T-helper 1 cell (primary cell): ENCODE measurements at regions not wholly inside any gene's neighbourhood (a gene's known extent, or its start where the extent isn't known, plus 50 kb on each side); places are given as distances from the start of the nearest gene placed in this dataset.

Source experiments
- DNase-seq, 5 donors: peaks; one replicate each; pipeline ENCODE4 v3.0.0-alpha.2; 2012 to 2020

DNA sequence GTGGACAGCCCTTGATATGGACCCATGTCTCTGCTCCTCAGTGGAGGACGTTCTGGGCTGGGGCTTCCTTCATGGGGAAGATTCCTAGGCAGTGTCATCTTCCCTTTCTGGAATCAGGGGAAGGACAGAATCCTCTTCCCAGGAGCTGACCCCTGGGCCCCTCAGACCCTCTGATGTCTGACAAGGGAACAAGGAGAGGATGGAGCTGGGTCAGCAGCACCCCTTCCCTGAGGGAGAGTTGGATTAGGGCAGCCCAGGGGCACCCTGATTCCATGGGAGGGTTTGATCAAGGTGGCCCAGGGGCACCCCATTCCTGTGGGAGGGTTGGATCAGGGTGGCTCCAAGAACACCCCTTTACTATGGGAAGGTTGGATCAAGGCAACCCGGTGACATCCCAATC lies 86.5 kb downstream of the ACKR3 start:
- no peak for DNase-seq

DNA sequence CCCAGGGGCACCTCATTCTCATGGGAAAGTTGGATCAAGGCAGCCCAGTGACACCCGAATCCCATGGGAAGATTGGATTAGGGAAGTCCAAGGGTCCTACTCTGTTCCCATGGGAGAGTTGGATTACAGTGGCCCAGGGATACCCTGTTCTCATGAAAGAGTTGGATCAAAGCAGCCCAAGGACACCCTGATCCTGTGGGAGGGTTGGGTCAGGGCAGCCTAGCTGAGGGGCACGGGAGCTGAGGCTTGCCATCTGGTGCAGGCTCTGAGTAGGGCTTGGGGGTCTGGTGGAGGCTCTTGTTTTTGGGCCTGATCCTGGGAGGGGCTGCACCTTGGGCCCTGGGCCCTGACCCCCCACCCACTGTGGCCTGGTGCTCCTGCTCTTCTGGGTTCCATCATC lies 87.1 kb downstream of the ACKR3 start:
- DNase-seq, result no peak

DNA sequence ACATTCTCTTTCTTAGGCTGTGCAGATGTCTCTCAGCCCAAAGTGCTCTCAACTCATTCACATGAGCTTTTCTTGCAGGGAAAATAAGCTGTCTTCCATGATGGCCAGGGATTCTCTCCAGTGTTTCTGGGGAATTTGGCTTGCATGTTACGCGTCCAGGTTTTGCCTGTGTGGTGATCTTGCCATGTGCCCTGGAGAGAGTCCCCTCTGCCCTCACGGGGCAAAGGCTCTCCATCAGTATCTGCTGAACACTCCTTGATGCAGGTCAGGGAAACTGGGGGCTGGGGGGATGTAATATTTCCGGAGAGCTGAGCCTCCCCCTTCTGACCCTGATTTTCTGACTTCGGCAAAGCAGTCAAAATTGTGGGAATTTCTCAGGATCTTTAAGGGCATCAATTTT lies 87.6 kb downstream of the ACKR3 start:
- no peak for DNase-seq

DNA sequence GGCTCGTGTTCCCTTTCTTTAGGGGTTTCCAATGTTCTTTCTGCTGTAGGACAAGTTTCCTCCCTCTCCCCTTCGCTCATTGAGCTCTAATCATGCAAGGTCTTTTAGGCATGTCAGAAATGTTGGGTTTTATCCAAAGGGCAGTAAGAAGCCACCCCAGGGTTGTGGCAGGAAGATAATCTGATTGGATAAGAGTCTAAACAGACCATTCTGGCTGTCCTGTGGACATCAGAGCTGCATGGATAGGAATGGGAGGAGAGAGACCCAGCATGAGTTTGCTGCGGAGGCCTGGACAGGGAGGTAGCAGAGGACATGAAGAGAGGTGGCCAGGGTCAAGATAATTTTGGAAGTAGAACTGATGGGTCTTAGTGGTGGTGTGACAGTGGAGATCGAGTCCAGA lies 88.2 kb downstream of the ACKR3 start:
- DNase-seq, result no peak

DNA sequence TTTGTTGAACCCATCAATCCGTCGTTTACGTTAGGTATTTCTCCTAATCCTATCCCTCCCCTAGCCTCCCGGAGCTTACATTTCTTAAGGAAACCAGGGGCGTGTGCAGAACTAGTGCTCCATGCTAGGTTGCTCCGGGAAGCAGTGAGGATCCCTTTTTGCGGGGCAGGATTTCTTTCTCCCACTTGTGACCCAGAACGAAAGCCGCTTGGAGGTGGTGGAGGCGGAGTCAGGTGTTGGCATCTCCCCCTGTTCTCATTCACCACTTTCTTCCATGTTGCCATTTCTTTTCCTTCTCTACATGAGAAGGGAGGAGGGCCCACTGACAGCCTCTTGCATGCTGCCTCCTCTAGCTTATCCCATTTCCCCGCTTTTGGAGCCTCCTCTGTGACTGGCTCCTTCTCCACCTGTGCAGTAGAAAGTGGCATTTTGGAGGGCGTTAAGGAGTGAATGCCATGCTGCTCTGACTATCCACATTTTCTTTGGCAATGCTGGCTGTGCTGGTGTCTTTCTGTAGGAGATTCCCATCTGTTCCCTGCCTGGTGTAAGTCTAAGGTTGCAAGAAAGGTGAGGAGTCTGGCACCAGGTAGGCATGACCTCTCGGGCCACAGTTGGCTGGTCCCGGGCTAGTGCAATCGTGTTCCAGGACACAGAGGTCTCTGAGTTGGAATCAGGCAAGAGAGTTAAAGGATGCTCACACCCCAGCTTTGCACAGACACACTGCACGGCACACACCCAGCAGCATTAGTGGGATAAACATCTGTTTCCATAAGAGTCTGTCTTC lies 89.5 kb downstream of the ACKR3 start:
- no peak for DNase-seq

DNA sequence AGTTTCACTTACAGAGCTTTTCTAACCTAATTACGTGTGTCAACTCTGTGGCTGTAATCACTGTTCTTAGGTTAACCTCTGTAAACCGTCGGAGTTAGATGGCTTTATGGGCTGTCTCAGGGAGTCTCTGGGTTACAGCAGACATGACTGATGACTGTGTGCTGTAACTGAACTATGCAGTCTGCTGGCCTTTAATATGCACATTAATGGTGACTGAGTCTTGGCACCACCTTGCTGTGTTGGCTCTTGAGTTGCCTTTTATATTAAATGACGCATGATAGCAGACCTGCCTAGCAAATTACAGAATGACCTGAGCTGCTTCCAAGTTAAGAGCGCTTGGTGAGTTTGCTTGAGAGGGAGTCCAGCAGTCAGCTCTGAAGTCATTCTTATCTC lies 90.1 kb downstream of the ACKR3 start:
- no peak for DNase-seq

DNA sequence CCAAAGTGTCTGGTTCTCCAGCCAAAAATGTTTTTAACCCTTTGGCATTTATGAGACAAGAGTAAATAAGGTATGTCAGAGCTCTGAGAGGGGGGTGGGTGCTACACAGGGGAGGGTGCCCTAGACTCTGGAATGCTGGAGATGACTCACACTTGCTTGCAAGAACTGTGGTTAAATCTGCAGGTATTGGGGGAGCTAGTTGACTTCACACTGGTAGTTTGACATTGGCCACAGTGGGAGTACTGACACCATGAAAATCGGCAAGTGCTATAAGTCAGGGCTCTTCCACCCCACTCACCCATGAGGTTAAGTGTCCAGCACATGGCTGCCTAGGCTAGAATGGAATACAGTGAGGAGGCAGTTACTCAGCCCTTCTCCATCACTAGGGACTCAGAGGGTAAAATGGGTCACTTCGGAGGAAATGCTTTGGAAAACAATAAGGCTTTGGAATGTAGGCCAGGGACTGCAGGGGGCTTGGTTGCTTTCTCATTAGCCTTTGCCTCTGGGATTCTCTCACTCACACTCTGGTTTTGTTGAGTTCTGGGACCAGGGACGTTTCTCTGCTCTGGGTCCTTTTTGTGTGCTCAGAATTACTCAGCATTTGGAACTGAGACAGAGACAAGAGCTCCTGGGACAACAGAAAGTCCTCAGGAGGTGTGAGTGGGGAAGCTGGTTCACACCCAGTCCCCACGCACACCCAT lies 91.6 kb downstream of the ACKR3 start:
- no peak for DNase-seq

DNA sequence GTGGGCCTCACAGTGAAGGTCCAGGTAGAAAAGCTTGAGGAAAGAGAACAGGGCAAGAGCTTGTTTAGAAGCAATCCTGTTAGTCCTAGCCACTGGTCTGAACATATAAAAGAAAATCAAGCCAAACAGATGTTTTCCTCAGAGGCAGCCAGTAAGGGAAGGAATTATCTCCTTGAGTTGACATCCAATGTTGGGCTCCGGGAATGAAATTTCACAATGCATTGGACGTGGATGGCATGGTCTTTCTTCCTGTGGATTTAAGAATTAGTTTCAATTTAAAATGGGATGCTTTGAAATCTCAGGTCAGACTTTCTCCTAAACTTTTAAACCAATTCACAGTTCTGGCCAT lies 92.1 kb downstream of the ACKR3 start:
- no peak for DNase-seq

DNA sequence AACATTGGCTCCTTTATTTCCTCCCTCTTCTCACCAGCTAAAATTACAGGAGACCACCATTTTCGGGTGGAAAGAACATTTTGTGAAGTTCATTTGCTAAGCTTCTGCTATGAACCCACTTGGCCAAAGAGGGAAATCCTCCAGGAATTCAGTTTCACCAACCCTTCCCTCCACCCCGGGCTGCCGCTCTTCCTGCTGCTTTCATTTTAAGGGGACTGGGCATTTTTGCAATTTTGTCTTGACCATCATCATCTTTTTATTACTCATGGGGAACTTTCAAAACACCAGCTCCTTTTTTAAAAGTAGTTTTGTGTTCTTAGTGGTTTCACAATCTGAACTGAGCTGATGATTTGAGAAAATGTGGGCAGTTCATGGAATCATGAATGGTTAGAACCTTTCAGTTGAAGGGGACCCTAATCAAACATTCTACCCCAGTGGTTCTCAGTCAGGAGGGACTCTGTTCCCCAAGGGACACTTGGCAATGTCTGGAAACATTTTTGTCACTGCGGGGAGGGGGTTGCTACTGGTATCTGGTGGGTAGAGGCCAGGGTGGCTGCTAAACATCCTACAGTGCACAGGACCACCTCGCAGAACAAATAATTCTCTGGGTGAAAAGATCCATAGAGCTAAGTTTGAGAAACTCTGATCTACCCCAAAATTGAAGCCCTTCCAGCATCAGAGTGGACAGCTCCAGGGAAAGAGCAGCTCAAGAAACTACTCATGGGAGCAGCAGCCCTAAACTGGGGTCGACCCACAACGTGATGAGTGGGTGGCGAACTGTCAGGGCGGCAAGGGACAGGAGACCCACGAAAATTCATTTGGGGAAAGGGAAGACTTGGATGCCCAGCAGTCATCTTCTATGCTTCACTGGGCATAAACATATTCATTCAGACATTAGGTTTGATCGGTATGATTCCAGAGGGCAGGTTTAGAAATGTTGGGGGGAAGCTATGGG lies 92.9 kb downstream of the ACKR3 start:
- DNase-seq, result no peak

DNA sequence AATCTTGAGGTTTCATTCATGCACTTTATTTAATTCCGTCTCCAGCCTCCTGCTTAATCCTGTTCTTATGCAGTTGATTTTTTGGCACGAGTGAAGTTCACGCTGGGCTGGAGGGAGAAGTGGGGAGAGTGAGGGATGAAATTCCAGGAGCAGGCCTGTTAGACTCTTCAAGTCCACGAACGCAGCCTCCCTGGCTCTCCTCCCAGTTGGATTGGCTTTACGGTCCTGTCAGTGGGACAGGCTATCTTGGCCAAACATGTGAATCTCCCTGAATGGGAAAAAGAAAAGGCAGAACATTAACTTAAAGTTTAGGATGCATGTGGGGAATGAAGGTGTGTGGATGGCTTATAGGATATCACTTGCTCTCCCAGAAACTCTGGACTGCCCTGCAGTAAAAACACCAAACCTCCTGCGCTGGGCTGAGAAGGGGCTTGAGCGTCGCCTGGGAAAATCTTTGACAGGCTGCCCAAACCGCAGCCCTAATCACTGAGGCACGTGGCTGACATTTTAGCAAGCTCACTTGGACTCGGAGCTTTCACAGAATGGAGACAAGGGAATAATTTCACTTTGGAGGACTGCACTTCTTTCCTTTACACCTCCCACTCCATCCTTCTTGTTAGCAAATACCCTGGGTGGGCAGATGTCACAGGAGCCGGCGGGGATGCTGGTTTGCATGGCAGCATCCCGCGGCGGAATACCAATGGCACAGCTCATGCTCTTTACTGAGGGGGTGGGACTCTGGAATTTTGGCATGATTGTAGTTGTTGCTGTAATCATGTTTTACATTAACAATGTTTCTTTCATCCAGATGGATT lies 93.9 kb downstream of the ACKR3 start:
- DNase-seq, result no peak

DNA sequence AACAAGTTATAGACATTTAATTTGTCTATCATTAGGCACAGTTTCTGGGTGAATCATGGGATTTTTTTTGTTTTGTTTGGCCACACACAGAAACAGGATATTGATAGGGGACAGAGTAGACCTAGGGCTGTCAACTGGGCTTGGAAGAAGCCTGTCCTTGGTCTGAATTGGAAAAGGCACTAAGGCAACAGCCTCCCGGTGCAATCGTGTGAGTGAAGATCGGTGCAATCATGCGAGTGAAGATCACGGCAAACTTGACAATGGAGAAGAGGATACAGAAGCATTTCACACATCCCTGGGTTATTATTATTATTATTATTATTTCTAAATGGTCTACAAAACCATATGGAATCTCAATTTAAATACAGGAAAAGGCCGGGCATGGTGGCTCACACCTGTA lies 94.5 kb downstream of the ACKR3 start:
- no peak for DNase-seq

DNA sequence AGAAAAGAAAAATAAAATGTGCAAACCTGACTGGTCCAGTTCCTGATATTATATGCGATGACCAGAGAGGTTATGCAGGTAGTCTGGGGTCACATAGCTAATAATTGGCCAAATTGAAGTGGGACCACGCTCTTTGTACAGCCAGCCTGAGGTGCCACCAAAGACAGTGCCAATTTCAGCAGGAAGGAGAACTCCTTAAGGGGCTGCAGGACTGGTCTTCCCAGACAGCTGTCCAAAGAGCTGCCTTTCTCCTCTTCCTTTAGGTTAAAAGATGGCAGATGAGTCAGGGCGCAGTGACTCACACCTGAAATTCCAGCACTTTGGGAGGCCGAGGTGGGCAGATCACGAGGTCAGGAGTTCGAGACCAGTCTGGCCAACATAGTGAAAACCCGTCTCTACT lies 95.5 kb downstream of the ACKR3 start:
- no peak for DNase-seq

DNA sequence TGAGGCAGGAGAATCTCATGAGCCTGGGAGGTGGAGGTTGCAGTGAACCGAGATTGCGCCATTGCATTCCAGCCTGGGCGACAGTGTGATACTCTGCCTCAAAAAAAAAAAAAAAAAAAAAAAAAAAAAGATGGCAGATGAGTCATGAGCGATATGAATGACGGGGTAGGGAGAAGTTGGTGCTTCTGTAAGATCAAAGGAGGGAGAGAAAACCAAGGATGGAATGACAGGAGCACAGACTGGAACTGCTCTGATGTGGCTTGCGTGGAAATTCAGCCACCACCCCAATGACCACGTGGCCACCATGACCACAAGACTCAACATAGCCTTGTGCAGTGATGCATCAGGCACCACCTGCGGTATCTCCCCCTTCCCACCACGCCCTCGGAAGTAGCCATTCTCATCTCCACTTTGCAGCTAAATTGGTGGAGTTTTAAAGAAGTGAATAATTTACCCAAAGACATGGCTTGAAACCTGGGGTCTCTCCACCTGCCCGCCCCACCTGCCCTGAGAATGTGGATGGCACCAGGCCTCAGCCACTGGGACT lies 96.0 kb downstream of the ACKR3 start:
- DNase-seq, result no peak

DNA sequence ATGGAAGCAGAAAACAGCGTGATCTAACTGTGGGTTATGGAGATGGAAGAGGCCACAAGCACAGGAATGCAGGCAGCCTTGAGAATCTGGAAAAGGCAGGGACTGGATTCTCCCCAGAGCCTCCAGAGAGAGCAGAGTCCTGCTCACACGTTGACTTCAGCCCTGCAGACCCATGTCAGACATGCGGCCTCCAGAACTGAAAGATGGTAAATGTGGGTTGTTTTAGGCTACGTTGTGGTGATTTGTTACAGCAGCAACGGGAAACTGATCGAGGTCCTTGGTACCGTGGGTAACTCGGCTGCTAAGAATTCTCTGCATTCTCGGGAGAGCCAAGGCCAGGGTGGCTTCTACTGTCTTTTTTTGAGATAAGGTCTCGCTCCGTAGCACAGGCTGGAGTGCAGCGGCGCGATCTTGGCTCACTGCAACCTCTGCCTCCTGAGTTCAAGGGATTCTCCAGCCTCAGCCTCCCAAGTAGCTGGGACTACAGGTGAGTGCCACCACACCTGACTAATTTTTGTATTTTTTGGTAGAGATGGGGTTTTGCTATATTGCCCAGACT lies 97.1 kb downstream of the ACKR3 start:
- no peak for DNase-seq

DNA sequence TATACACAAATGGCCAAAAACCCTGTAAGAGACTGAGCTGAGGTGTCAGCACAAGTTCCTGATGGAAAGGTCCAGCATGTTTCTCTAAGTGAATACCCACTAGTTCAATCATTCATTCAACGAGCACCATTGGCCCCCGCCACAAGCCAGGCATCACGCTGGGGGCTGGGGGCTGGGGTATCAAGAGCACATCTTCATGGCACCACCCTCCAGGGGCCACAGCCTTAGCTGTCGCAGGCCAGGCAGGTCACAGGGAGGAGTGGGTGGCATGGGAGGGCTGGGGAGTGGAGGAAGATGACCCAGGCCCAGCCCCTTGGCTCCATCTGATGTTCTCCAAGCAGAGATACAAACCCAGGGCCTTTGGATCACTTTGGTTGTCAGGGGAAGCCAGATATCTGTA lies 97.9 kb downstream of the ACKR3 start:
- no peak for DNase-seq

DNA sequence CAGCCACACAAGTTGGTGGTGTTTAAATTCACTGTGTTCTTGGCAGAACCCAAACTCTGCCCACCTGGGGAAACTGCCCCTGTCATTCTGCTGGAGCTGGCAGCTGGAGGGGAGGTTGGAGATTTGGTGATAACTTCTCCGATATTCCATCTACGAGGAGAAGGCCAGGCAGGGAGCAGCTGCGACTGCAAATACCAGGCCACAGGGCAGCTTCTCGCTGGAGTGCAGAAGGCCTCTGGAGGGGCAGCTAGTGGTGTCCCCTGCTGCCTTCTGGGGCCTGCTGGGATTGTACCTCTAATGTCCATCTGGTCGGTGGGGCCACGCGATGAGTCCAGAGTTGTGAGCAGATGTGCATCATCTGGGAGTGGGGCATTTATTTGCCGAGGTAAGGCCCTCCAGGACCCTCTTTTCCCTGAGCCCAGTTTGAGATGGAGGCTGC lies 98.9 kb downstream of the ACKR3 start:
- DNase-seq, result no peak

DNA sequence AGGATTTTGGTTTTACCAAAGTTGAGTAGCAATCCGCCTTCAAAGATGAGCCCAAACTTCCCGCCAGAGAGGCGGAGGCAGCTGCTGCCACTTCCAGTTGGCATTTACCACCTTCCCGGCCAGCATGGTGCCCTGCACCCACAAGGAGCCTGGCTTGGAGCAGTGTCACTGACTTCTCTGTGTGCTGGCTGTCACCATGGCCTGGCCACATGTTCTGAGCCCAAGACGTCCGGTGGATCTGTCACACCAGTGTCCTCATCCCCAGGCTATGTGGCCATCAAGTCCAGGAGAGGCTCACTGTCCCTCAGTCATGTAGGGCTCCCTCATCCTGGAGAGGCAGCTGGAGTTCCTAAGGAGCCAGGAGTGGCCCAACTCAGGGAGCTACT lies 100.6 kb downstream of the ACKR3 start:
- DNase-seq, result no peak

DNA sequence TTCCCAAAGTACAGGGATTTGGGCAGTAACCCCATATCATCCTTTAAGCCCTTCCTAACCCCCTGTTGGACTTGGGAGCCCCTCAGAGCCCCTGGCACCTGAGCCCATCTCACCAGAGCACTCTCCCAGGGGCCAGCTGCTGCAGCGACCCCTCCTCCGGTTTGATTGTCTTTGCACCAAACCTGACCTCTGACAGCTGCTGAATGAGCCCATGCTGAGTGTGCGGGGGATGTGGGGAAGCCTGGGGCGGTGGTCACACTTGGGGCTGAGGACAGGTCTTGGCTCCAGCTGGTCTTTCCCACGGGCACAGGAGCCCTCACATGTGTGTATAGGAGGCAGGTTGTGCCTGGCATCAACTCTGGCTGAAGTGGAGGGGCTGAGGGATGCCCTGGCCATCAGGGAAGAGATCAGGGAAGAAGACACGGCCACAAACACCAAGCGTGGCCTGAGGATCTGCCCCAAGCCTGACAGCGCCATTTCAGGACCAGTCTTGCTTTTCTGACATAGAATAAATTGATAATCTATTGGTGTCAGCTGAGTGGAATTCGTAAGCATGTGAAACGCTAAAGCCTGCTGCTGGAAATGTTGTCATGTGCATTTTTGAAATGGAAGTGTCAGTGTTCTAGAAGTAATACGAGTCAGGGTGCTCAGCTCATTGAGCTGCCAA lies 102.4 kb downstream of the ACKR3 start:
- no peak for DNase-seq

DNA sequence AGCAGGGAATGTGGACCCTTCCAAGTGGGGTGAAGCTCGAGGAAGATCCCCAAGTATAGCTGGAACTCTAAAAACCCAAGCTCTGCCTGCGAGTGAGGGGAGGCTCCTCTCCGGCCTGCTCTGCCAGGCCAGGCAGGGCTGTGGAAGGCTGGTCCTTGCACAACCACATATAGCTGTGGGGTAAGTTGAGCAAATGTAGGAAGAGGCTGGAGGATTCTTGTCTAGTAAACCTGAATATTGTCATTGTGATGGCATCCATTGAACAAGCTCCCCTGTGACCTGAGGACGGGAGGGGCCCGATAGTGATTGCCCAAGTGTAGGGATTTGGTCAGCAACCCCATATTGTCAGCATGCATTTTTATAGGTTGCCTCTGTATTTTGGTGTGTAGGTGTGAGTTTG lies 103.0 kb downstream of the ACKR3 start:
- DNase-seq, result no peak

DNA sequence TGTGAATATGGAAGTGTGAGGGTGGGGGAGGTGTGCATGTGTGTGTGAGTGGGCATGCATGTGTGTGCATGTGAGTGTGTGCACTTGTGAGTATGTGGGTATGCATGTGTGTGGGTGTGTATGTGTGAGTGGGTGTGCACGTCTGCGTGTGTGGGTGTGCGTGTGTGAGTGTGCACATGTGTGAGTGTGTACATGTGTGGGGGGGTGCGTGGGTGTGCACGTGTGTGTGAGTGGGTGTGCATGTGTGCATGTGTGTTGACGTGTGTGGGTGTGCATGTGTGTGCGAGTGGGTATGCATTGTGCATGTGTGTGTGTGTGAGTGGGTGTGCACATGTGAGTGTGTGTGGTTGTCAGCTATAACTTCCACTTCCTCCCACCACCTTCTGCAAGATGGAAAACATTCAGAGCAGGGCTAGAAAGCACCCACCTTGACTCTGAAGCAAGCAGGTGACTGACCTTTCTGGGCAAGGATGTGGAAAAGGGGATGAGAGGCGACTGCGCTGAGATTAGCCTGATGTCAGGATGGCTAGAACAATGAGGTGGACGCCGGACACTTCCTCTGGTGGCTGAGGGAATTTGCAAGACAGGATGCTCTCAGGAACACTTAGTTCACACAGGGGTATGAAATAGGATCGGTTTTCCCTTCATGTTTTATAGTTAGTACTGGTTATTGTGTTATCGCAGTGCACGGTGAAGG lies 103.6 kb downstream of the ACKR3 start:
- DNase-seq, result no peak

DNA sequence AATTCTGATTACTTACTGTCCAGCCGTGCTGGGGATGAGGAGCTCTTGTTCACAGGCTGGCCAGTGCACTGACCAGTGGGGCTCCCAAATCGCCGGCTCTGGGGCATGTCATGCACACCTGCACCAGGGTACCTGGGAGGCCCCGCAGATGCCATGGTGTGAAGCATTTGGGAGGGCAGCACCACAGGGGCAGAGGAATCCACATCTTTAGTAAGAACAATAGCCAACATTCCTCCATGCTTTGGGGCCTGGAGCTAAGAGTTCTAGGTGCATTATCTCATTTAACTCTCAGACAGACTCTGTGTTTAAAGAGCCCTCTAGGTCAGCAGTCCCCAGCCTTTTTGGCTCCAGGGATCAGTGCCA lies 104.2 kb downstream of the ACKR3 start:
- no peak for DNase-seq
